OCI-LY1 (cell line): ENCODE measurements at regions not wholly inside any gene's neighbourhood (a gene's known extent, or its start where the extent isn't known, plus 50 kb on each side); places are given as distances from the start of the nearest gene placed in this dataset.

ENCODE experiments used
- H2AFZ ChIP-seq: fragments of 200-600 bp; sonication (generic), shearing (Covaris generic); 2 replicates; pipeline ENCODE4 v1.6.0; 2014; ENCODE audit warnings: antibody characterized with exemption, mild to moderate bottlenecking, low read length
- H3F3A ChIP-seq: fragments of 200-600 bp; sonication (generic), shearing (Covaris generic); 2 replicates; pipeline ENCODE4 v1.6.0; 2014; ENCODE audit warnings: mild to moderate bottlenecking, antibody characterized with exemption, low read length, moderate library complexity; ENCODE audit not compliant: insufficient read depth
- H3K27ac ChIP-seq: fragments of 200-600 bp; sonication (generic); 2 replicates; pipeline ENCODE4 v1.5.1; 2014; ENCODE audit warnings: low read length, mixed run types, mild to moderate bottlenecking, low read depth; ENCODE audit not compliant: poor library complexity, severe bottlenecking
- H3K27me3 ChIP-seq: fragments of 200-600 bp; sonication (generic); 2 replicates; pipeline ENCODE4 v1.6.0; 2014; ENCODE audit warnings: antibody characterized with exemption, mild to moderate bottlenecking, low read length, moderate library complexity; ENCODE audit not compliant: insufficient read depth
- H3K36me3 ChIP-seq: fragments of 200-600 bp; sonication (generic); 2 replicates; pipeline ENCODE4 v1.6.1; 2014; ENCODE audit warnings: mild to moderate bottlenecking, antibody characterized with exemption, low read length, moderate library complexity, mixed read lengths; ENCODE audit not compliant: insufficient read depth
- H3K4me1 ChIP-seq: fragments of 200-600 bp; sonication (generic); 2 replicates; pipeline ENCODE4 v1.5.1; 2014; ENCODE audit warnings: mild to moderate bottlenecking, low read length, moderate library complexity; ENCODE audit not compliant: insufficient read depth, severe bottlenecking
- H3K4me2 ChIP-seq: fragments of 200-600 bp; sonication (generic), shearing (Covaris generic); 2 replicates; pipeline ENCODE4 v1.6.1; 2014; ENCODE audit warnings: low read length
- H3K4me3 ChIP-seq: fragments of 200-600 bp; sonication (generic); 2 replicates; pipeline ENCODE4 v1.5.1; 2014; ENCODE audit warnings: low read length, low read depth, mild to moderate bottlenecking, mixed read lengths; ENCODE audit not compliant: poor library complexity, severe bottlenecking
- H3K79me2 ChIP-seq: fragments of 200-600 bp; shearing (Covaris generic); 2 replicates; pipeline ENCODE4 v1.6.1; 2016; ENCODE audit warnings: mixed run types, low read length, mixed read lengths; ENCODE audit not compliant: insufficient read depth
- H3K9ac ChIP-seq: fragments of 200-600 bp; sonication (generic), shearing (Covaris generic); 2 replicates; pipeline ENCODE4 v1.6.1; 2014; ENCODE audit warnings: mild to moderate bottlenecking, low read length, mixed read lengths
- H3K9me2 ChIP-seq: fragments of 200-600 bp; sonication (generic), shearing (Covaris generic); 2 replicates; pipeline ENCODE4 v1.6.1; 2014; ENCODE audit warnings: low read depth, mild to moderate bottlenecking, low read length, mixed read lengths
- H3K9me3 ChIP-seq: fragments of 200-600 bp; shearing (Covaris generic); 2 replicates; pipeline ENCODE4 v1.6.1; 2014; ENCODE audit warnings: low read length, mixed read lengths
- H4K20me1 ChIP-seq: fragments of 200-600 bp; sonication (generic), shearing (Covaris generic); 2 replicates; pipeline ENCODE4 v1.6.0; 2016; ENCODE audit warnings: mild to moderate bottlenecking, low read length; ENCODE audit not compliant: insufficient read depth
- EZH2 ChIP-seq: fragments of 200-600 bp; sonication (generic), shearing (Covaris generic); IDR thresholded peaks from 2 replicates; pipeline ENCODE4 v1.8.0; 2017; ENCODE audit warnings: borderline replicate concordance, mixed run types, mild to moderate bottlenecking, antibody characterized with exemption, low read length, moderate library complexity, mixed read lengths
- TF ChIP-seq, protein P1 (sequence below): fragments of 200-600 bp; sonication (generic), shearing (Covaris generic); IDR thresholded peaks from 2 replicates; pipeline ENCODE4 v1.5.1; 2017; ENCODE audit warnings: mild to moderate bottlenecking, antibody characterized with exemption, low read length, moderate library complexity, mixed read lengths

DNA sequence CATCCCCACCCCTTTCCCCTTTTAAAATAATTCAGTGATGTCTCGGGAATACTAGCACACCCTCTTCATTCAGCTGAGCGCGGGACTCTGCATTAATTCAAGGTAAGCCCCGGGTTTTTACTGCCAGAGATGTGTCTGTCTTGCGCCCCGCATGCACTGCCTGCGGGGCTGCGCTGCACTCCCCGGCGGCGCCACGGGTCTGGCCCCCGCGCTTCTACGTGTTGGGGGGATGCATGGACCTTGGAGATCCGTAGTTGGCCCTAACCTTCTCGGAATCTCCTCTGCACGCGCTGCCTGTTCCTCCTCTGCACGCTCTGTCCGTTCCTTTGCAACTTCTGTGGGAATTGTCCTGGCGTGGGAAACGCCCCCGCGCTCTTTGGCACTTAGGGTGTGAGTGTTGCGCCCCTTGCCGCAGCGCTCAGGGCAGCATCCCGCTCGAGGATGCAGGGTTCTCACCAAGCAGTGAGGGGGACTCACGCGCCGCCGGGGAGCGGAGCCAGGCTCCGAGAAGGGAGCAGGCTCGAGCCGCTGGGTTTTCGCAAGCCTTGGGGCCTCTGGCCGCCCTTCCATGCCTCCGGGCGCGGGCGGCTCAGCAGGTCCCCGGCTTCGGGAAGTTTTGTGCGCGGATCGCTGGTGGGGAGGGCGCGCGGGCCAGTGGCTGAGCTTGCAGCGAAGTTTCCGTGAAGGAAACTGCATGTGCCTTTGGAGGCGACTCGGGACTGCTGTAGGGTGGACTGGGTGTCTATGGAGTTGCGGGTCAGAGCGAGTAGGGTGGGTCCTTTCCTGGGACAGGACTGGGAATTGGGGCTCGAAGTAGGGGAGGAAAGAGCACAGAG is 165.1 kb upstream of the CACNA1E start:
- Histone ChIP-seq H3K9ac (no peak overlapping the region), H2AFZ (no peak overlapping the region)

DNA sequence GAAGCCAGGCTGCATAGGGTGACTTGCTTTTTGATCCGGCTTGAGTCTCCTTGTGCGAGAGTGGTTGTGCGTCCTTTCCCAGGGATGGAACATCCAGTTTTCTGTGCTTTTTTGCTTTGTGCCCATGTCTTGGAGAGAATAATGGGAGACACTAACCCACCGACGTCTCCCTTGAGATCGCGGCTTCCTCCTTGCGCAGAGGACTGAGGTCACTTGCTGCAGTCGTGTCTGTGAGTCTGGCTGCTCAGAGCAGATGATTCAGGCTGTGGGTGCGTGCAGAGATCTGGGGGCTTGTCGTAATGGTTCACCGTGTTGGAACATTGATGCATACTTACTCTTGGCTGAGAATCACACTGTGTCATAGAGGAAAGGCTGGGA is 164.5 kb upstream of the CACNA1E start:
- H3K79me2 ChIP-seq: no peaks in the 10 kb centered on the region
- H3K9ac ChIP-seq: no peak overlapping the region
- H2AFZ ChIP-seq: no peak overlapping the region
- no peaks in the 10 kb centered on the region for H4K20me1 ChIP-seq
- TF ChIP-seq, protein P1, sequence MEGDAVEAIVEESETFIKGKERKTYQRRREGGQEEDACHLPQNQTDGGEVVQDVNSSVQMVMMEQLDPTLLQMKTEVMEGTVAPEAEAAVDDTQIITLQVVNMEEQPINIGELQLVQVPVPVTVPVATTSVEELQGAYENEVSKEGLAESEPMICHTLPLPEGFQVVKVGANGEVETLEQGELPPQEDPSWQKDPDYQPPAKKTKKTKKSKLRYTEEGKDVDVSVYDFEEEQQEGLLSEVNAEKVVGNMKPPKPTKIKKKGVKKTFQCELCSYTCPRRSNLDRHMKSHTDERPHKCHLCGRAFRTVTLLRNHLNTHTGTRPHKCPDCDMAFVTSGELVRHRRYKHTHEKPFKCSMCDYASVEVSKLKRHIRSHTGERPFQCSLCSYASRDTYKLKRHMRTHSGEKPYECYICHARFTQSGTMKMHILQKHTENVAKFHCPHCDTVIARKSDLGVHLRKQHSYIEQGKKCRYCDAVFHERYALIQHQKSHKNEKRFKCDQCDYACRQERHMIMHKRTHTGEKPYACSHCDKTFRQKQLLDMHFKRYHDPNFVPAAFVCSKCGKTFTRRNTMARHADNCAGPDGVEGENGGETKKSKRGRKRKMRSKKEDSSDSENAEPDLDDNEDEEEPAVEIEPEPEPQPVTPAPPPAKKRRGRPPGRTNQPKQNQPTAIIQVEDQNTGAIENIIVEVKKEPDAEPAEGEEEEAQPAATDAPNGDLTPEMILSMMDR: no peak
- no peak for TF ChIP-seq EZH2
- no peaks in the 10 kb centered on the region for H3K36me3 ChIP-seq
- H3K4me3 ChIP-seq: no peak overlapping the region
- no peak overlapping the region for H3K4me2 ChIP-seq
- no peaks in the 10 kb centered on the region for H3F3A ChIP-seq
- no peaks in the 10 kb centered on the region for H3K27me3 ChIP-seq
- no peaks in the 10 kb centered on the region for H3K4me1 ChIP-seq
- H3K27ac ChIP-seq: no peak overlapping the region
- H3K9me2 ChIP-seq: no peaks in the 10 kb centered on the region
- no peaks in the 10 kb centered on the region for H3K9me3 ChIP-seq

More for the DNA sequence above, 165.1 kb upstream of the CACNA1E start:
- Histone ChIP-seq H4K20me1 (no peaks in the 10 kb centered on the region), H3K4me3 (no peak overlapping the region), H3K79me2 (no peaks in the 10 kb centered on the region), H3K9me2 (no peaks in the 10 kb centered on the region), H3F3A (no peaks in the 10 kb centered on the region), H3K36me3 (no peaks in the 10 kb centered on the region), H3K27me3 (no peaks in the 10 kb centered on the region), H3K4me2 (no peak overlapping the region), H3K27ac (no peak overlapping the region), H3K4me1 (no peaks in the 10 kb centered on the region), H3K9me3 (no peaks in the 10 kb centered on the region)
- TF ChIP-seq, protein P1: no peak
- no peak for TF ChIP-seq EZH2

DNA sequence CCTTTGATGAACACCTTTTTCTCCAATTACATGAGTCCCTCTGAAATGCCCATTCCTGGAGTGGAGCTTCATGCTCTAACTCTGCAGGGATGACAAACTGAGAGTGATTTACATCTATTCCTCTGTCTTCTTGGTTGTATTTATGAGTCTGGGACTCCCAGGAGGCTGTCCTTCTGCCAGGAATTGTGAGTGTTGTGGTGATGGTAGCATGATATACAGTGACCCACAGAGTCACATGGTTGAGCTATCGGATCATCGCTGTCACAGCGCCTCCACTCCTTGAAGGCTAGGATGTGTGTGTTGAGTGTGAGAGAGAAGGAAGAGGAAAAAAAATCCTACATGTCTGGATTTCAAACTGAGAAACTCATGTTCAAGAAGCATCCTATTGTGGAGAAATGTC is 163.4 kb upstream of the CACNA1E start:
- no peaks in the 10 kb centered on the region for H3K9me2 ChIP-seq
- H3K27ac ChIP-seq: no peak overlapping the region
- no peaks in the 10 kb centered on the region for H3K79me2 ChIP-seq
- H3K36me3 ChIP-seq: no peaks in the 10 kb centered on the region
- no peaks in the 10 kb centered on the region for H4K20me1 ChIP-seq
- no peak overlapping the region for H3K9ac ChIP-seq
- TF ChIP-seq EZH2: no peak
- TF ChIP-seq, protein P1: no peak
- H3K4me1 ChIP-seq: no peaks in the 10 kb centered on the region
- no peaks in the 10 kb centered on the region for H3K9me3 ChIP-seq
- no peak overlapping the region for H3K4me3 ChIP-seq
- H3F3A ChIP-seq: no peaks in the 10 kb centered on the region
- H2AFZ ChIP-seq: no peak overlapping the region
- H3K27me3 ChIP-seq: no peaks in the 10 kb centered on the region
- no peak overlapping the region for H3K4me2 ChIP-seq
